ENCODE measurements at regions not wholly inside any gene's neighbourhood (a gene's known extent, or its start where the extent isn't known, plus 50 kb on each side); places are given as distances from the start of the nearest gene placed in this dataset.
"Not testable (repeated sequence)": the region's sequence is repeated elsewhere in the genome, so short reads cannot be mapped to it uniquely, and the experiment has no call there.

- Histone ChIP-seq H3K27me3 (no peaks in the 10 kb centered on the region), H3K4me3 (no peak overlapping the region), H3K4me1 (no peaks in the 10 kb centered on the region), H3K9me3 (no peaks in the 10 kb centered on the region), H3K36me3 (no peaks in the 10 kb centered on the region), H3K27ac (no peak overlapping the region)
- no peak for TF ChIP-seq CTCF (IDR thresholded peaks at IDR 0.05)
- DNase-seq (ENCODE audit: low spot score): no peak
These were observed 218.0 kb downstream of the WNT5A start for GRCh38 chr3:55269096-55269495.

GRCh38 chr3:55267206-55267930, 219.7 kb downstream of the WNT5A start:
- TF ChIP-seq CTCF (IDR thresholded peaks at IDR 0.05): no peak
- H3K27me3 ChIP-seq: no peaks in the 10 kb centered on the region
- no peak for DNase-seq (ENCODE audit: low spot score)

GRCh38 chr3:55264919-55265318, 222.2 kb downstream of the WNT5A start:
- H3K36me3 ChIP-seq: no peaks in the 10 kb centered on the region
- no peak overlapping the region for H3K27ac ChIP-seq
- no peaks in the 10 kb centered on the region for H3K27me3 ChIP-seq
- H3K4me3 ChIP-seq: no peak overlapping the region
- no peaks in the 10 kb centered on the region for H3K9me3 ChIP-seq
- no peaks in the 10 kb centered on the region for H3K4me1 ChIP-seq
- no peak for DNase-seq (ENCODE audit: low spot score)
- no peak for TF ChIP-seq CTCF (IDR thresholded peaks at IDR 0.05)

More at GRCh38 chr3:55267206-55267930, 219.7 kb downstream of the WNT5A start:
- no peaks in the 10 kb centered on the region for H3K9me3 ChIP-seq
- H3K4me3 ChIP-seq: no peak overlapping the region
- H3K27ac ChIP-seq: no peak overlapping the region
- no peaks in the 10 kb centered on the region for H3K36me3 ChIP-seq
- H3K4me1 ChIP-seq: no peaks in the 10 kb centered on the region

- H3K27me3 ChIP-seq: no peaks in the 10 kb centered on the region
- H3K4me3 ChIP-seq: no peak overlapping the region
- no peak overlapping the region for H3K27ac ChIP-seq
- no peak for TF ChIP-seq CTCF (IDR thresholded peaks at IDR 0.05)
- H3K36me3 ChIP-seq: no peaks in the 10 kb centered on the region
- DNase-seq (ENCODE audit: low spot score): no peak
- no peaks in the 10 kb centered on the region for H3K4me1 ChIP-seq
- H3K9me3 ChIP-seq: no peaks in the 10 kb centered on the region
These were observed 234.2 kb downstream of the WNT5A start for GRCh38 chr3:55252921-55253320.

GRCh38 chr3:55249156-55249555, 237.9 kb downstream of the WNT5A start:
- not testable (repeated sequence) for H3K9me3 ChIP-seq; H3K27me3 ChIP-seq; H3K27ac ChIP-seq; H3K36me3 ChIP-seq; H3K4me1 ChIP-seq; DNase-seq (ENCODE audit: low spot score); H3K4me3 ChIP-seq

GRCh38 chr3:55247666-55248065, 239.4 kb downstream of the WNT5A start:
- H3K9me3 ChIP-seq: no peaks in the 10 kb centered on the region
- no peaks in the 10 kb centered on the region for H3K36me3 ChIP-seq
- H3K27me3 ChIP-seq: no peaks in the 10 kb centered on the region
- no peak overlapping the region for H3K27ac ChIP-seq
- no peaks in the 10 kb centered on the region for H3K4me1 ChIP-seq
- H3K4me3 ChIP-seq: no peak overlapping the region
- no peak for DNase-seq (ENCODE audit: low spot score)
- TF ChIP-seq CTCF (IDR thresholded peaks at IDR 0.05): no peak

Measured in right atrium auricular region (tissue), 2 donors.